ENCODE measurements at regions not wholly inside any gene's neighbourhood (a gene's known extent, or its start where the extent isn't known, plus 50 kb on each side); places are given as distances from the start of the nearest gene placed in this dataset.
"Not testable (repeated sequence)": the region's sequence is repeated elsewhere in the genome, so short reads cannot be mapped to it uniquely, and the experiment has no call there.

DNA sequence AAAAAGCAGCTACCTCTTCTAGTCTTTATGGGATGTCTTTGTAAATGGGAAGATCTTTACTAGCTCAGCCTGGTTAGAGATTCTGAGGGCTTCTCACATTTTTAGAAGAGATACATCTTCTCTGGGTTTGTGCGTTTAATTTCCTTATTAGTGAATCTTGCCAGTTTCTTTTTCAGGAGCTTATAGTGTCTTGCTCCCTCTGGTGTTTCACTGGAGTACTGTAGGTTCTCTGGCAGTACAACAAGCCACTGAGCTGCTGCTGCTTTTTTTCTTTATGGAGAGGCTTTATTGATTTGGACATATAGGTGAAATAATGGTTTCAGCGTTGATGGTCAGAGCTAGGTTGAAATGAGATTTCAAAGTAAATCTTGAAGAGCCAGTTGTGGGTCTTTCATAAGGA, 82.9 kb downstream of the LAS1L start:
- peak; percentile 5 for DNase-seq (ENCODE audit: insufficient read length, low spot score)
- TF ChIP-seq POLR2AphosphoS5 (IDR thresholded peaks at IDR 0.05; ENCODE audit: low read depth, low read length) (no peak), POLR2A (IDR thresholded peaks at IDR 0.05; ENCODE audit: low read depth, low read length) (no peak), SPI1 (IDR thresholded peaks at IDR 0.05; ENCODE audit: low read depth, low read length) (no peak), POU2F2 (IDR thresholded peaks at IDR 0.05; ENCODE audit: low read depth, low read length) (no peak), TAF1 (IDR thresholded peaks at IDR 0.05; ENCODE audit: low read depth, low read length) (no peak), PAX5 (IDR thresholded peaks at IDR 0.05; ENCODE audit: insufficient read depth, low read length, severe bottlenecking) (no peak)
- FAIRE-seq, result no peak

DNA sequence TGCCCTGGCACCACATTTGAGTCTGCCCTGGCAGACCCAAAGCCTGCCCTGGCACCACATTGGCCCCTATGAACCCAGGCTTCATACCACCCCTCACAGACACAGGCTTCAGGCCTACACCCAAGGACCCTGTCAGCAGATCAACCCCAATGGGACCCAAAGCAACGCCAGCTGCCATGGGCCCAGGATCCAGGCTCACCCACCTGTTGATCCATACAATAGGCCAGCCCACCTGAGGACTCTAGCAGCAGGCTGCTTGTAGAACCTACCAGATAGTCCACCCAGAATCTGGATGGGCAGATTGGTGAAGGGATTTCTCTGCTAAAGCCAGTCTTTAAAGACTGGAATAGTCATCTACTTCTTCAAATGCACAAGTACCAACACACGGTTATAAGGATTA, 114.4 kb downstream of the LAS1L start:
- FAIRE-seq, result no peak
- no peak for TF ChIP-seq TAF1 (IDR thresholded peaks at IDR 0.05; ENCODE audit: low read depth, low read length)
- TF ChIP-seq POLR2A (IDR thresholded peaks at IDR 0.05; ENCODE audit: low read depth, low read length), result no peak
- no peak for TF ChIP-seq SPI1 (IDR thresholded peaks at IDR 0.05; ENCODE audit: low read depth, low read length)
- no peak for TF ChIP-seq PAX5 (IDR thresholded peaks at IDR 0.05; ENCODE audit: insufficient read depth, low read length, severe bottlenecking)
- no peak for TF ChIP-seq POU2F2 (IDR thresholded peaks at IDR 0.05; ENCODE audit: low read depth, low read length)
- no peak for TF ChIP-seq POLR2AphosphoS5 (IDR thresholded peaks at IDR 0.05; ENCODE audit: low read depth, low read length)

GRCh38 chrX:65407662-65408061, 126.9 kb downstream of the LAS1L start:
- FAIRE-seq; DNase-seq (ENCODE audit: insufficient read length, low spot score): not testable (repeated sequence)

More for the DNA sequence above, 114.4 kb downstream of the LAS1L start:
- no peak for DNase-seq (ENCODE audit: insufficient read length, low spot score)

DNA sequence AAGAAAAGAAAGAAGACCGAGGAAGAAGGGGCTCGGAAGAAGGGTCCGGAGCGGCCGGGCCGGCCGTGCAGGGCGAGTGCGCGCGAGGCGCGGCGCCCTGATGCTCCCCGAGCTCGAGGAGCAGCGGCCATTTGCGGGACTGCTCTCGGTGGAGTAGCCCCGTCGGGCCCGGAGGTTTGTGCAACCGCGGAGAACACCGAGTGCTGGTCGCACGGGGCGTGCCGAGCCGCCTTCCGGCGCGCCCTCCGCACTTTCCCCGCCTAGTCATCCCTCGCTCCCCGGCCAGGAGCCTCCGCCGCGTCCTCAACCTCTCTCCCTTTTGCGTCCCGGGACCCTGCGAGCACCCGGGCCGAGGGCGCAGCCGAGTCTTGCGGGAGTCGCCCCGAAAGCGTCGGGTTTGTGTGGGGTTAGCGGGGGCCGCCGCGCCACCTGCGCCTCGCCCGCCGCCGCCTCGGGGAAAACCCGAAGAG, 127.4 kb downstream of the LAS1L start:
- no peak for DNase-seq (ENCODE audit: insufficient read length, low spot score)
- TF ChIP-seq POLR2A (IDR thresholded peaks at IDR 0.05; ENCODE audit: low read depth, low read length), result no peak
- no peak for TF ChIP-seq TAF1 (IDR thresholded peaks at IDR 0.05; ENCODE audit: low read depth, low read length)
- no peak for TF ChIP-seq PAX5 (IDR thresholded peaks at IDR 0.05; ENCODE audit: insufficient read depth, low read length, severe bottlenecking)
- TF ChIP-seq POU2F2 (IDR thresholded peaks at IDR 0.05; ENCODE audit: low read depth, low read length), result no peak
- no peak for TF ChIP-seq POLR2AphosphoS5 (IDR thresholded peaks at IDR 0.05; ENCODE audit: low read depth, low read length)
- no peak for TF ChIP-seq SPI1 (IDR thresholded peaks at IDR 0.05; ENCODE audit: low read depth, low read length)
- no peak for FAIRE-seq

DNA sequence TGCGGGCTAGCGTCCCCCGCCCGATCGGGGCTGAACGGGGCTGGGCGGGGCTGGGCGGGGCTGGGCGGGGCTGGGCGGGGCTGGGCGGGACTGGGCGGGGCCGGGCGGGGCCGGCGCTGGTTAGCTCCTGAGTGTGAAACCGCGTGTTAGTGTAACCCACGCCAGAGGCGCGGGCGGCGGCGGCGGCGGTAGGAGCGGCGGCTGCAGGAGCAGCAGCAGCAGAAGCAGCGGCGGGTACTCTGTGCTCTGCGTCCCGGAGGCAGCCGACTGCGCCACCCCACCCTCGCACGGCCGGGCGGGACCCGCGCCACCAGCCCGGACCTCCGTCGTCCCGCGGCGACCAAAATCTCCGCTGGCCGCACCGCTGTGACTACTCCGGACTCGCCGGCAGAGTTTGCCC, 128.1 kb downstream of the LAS1L start:
- FAIRE-seq (no peak), DNase-seq (ENCODE audit: insufficient read length, low spot score) (no peak)
- no peak for TF ChIP-seq PAX5 (IDR thresholded peaks at IDR 0.05; ENCODE audit: insufficient read depth, low read length, severe bottlenecking)
- TF ChIP-seq SPI1 (IDR thresholded peaks at IDR 0.05; ENCODE audit: low read depth, low read length), result no peak
- TF ChIP-seq POU2F2 (IDR thresholded peaks at IDR 0.05; ENCODE audit: low read depth, low read length), result no peak
- no peak for TF ChIP-seq POLR2AphosphoS5 (IDR thresholded peaks at IDR 0.05; ENCODE audit: low read depth, low read length)
- TF ChIP-seq POLR2A (IDR thresholded peaks at IDR 0.05; ENCODE audit: low read depth, low read length), result no peak
- TF ChIP-seq TAF1 (IDR thresholded peaks at IDR 0.05; ENCODE audit: low read depth, low read length), result no peak

GRCh38 chrX:65392284-65392683, 142.3 kb downstream of the LAS1L start:
- TF ChIP-seq SPI1 (IDR thresholded peaks at IDR 0.05; ENCODE audit: low read depth, low read length), result no peak
- TF ChIP-seq TAF1 (IDR thresholded peaks at IDR 0.05; ENCODE audit: low read depth, low read length), result no peak
- no peak for TF ChIP-seq POLR2AphosphoS5 (IDR thresholded peaks at IDR 0.05; ENCODE audit: low read depth, low read length)
- TF ChIP-seq POU2F2 (IDR thresholded peaks at IDR 0.05; ENCODE audit: low read depth, low read length), result no peak
- TF ChIP-seq PAX5 (IDR thresholded peaks at IDR 0.05; ENCODE audit: insufficient read depth, low read length, severe bottlenecking), result no peak
- FAIRE-seq (no peak), DNase-seq (ENCODE audit: insufficient read length, low spot score) (no peak)

DNA sequence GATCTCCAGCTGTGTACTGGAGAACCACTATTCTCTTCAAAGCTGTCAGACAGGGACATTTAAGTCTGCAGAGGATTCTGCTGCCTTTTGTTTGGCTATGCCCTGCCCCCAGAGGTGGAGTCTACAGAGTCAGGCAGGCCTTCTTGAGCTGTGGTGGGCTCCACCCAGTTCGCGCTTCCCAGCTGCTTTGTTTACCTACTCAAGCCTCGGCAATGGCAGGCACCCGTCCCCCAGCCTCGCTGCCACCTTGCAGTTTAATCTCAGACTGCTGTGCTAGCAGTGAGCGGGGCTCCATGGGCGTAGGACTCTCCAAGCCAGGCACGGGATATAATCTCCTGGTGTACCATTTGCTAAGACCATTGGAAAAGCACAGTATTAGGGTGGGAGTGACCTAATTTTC, 145.5 kb downstream of the LAS1L start:
- not testable (repeated sequence) for FAIRE-seq; DNase-seq (ENCODE audit: insufficient read length, low spot score)
